GM21723 (cell line): ENCODE measurements at regions not wholly inside any gene's neighbourhood (a gene's known extent, or its start where the extent isn't known, plus 50 kb on each side); places are given as distances from the start of the nearest gene placed in this dataset.

ENCODE experiments used
- ATAC-seq: cut with Tn5 transposase; IDR thresholded peaks from one replicate; pipeline ENCODE4 v1.9.1; 2021; ENCODE audit warnings: mild to moderate bottlenecking, moderate library complexity; ENCODE audit not compliant: unreplicated experiment

DNA sequence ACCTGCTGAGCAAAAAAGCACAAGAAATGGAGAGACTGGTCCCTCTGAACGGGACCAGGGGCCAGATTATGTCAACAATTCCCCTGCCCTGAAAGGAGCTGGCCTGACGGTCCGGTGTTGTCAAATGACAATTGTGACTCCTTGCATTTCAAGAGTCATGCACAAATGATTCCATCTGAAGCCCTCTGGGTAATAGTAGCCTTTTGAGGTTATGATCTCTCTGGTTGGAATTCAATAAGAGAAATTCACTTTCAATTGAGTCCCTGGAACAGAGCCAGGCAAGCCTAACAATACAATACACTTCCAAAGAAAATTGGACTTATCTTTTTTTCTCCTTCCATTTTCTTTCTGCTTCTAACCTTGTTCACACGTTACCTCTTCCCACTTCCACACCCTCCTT, 116.9 kb downstream of the C1D start:
- ATAC-seq, result no peak

DNA sequence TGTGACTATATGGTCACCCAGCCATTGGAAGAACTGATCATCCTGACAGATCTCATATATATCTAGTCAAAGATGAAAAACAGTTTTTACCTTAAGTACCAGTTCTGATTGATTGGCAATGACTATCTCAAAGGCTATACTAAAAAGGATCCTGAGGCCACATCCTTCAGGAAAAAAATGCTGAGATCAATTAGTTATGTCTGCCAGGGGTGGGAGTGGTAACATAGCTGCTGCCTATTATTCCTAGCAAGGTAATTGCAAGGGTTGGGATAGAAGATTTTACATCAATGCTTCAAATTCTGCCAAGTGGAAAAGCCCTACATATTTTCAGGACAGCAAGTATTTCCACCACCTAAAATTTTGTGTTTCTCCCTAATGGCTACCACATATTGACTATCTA, 114.7 kb downstream of the C1D start:
- ATAC-seq, result no peak

DNA sequence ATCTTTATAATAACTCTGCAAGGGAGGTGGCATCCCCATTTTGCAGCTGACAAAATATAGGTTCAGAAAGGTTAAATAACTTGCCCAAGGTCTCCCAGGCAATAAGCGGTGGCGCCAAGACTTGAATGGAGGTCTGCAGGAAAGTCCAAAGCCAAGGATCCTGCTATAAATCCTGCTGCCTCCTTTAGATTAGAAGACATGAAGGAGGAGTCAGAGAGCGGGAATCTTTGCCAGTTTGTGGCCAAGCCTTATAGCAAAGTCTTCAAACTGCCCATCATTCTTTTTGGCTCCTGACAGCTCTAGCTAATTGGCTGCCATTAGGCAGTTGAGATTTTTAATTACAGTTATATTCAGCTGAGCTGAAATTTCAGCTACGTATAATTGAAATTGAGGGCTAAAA, 114.3 kb downstream of the C1D start:
- ATAC-seq, result no peak

DNA sequence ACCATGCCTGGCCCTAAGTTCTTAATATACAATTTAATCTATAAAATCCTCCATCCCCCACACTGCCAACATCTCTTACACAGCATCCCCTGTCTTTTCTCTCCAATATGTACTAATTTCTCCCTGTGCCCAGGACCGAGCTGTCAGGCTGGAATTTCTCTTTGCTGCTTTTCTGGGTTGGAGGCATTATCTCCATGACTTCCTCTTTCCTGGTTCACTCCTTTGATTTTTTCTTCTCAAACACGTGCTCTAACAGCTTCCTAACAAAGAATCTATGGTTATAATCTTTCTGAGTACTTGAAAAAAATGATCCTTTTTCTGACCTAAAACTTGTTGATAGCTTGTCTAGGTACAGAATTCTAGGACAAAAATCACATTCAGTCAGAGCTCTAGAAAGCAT, 112.8 kb downstream of the C1D start:
- no peak for ATAC-seq

DNA sequence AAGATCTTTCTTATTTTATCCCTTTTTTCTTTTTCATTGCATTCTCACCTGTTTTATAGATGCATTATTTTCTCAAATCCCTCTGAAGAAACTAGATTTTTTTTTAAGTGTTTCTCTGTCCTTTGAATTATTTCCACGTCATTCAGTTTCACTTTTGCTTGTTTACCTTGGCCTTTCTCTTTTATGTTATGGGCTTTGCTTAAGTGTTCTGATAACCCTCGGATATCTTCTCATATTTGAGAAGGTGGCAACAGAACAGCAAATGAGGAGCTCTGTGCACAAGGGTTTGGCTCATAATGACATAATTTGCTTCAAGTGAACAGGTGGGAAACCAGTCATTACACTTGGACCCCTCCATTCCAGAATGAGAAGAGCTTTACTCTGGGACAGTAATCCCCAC, 111.9 kb downstream of the C1D start:
- no peak for ATAC-seq

DNA sequence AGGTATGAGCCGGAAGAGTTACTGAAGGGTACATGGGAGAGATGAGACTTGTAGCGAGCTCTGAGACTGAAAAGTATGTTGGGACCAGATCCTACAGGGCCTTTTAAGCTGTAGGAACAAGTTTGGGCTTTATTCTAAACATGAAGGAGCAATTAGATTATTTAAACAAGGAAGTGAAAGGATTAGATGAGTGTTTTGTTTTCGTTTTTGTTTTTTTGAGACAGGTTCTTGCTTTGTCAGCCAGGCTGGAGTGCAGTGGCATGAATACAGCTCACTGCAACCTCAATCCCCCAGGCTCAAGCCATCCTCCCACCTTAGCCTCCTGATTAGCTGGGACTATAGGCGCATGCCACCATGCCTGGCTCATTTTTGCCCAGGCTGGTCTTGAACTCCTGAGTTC, 110.7 kb downstream of the C1D start:
- peak; percentile 79 for ATAC-seq

DNA sequence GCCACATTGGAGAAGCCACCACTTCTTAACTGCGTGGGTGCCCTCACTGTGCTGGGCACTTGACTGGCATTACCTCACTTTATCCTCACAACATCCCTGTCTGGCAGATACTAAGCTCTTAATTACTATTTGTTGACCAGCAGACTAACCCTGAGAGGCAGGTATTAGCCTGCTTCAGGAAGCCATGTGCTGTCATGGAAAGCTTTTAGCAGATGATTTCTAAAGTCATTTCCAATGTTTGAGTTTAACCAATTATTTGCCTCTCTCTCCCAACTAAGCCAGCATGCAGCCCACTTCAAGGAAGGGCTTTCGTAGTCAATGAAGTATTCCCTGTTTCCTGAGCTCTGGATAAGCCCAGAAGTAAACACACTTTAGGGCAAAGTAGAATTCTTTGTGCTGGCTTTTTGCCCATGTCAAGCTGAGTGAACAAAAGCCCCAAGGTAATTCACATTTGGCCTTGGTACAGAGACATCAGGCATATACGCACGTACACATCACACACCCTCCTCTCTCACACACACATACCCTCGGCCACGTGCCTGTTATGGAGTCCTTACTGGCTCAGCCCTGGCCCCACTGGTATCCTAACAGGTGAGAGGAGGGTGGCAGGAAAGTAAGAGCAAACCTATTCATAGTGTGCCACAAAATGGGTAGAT, 108.6 kb downstream of the C1D start:
- no peak for ATAC-seq

DNA sequence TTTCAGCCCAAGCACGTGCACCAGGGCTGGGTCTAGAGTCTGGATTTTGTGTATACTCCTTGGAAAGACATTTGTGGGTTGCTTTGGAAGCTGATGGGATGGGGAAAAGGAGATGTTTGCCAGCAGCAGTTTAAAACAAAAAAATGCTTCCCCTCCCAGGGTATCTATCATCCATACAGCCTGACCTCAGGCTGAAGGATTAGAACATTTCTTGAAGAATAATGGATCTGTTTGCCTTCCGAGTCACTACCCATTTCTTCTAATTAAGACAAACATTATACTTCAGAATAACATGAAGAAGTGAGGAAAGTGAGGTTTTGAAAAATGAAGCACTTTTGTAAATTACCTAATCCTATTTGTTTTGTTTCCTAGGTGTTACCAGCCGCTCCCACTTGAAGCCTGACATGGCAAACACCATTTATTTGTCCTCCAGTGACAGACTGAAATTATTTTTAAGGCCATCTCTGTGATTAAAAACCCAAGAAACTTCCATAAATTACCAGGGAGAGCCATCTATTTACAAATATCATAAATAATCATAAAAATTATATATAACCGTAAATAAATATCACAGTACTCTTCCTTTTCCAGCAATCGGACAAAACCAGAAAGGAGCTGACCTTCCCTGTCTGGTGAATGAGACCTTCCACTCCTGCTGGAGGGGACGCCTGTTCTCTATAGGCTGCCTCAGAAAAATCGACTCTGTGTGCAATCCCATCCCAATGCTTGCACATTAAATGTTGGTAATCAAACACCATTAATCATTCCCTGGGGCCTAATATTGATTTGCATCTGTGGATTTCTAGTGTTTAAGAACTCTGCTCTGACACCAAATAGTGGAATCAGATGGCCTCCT, 106.8 kb downstream of the C1D start:
- ATAC-seq, result no peak

DNA sequence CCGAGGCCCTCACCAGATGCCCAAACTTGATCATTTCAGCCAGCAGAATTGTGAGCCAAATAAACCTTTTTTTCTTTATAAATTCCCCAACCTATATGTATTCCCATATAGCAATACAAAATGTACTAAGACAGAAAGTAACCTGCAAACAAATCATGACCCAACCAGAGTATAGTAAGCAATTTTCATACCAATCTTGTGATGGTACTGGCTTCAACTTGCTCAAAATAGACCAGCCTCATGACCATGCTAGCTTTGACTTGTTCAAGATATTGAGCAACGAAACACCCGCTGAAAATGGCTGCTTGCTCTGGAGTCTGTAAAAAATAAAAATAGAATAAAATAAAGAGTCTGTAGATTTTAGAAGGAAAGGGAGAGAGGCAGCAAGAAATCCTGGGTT, 97.6 kb downstream of the C1D start:
- no peak for ATAC-seq

DNA sequence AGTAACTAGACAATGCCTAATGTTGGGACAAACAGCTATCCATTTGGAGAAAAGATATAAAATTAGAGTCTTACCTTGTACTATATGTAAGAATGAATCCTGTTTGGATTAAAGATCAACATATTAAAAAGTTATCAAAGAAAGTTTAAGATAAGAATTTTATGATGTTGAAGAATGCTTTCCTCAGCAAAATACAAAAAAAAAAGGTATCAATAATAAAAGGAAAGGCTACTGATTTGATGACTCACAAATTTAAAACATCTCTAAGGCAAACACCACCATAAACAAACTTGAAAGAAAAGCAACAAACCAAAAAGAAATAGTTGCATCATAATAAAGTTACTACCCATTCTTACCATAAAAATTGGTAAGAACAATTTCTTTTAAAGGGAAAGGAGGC, 92.7 kb downstream of the C1D start:
- no peak for ATAC-seq

DNA sequence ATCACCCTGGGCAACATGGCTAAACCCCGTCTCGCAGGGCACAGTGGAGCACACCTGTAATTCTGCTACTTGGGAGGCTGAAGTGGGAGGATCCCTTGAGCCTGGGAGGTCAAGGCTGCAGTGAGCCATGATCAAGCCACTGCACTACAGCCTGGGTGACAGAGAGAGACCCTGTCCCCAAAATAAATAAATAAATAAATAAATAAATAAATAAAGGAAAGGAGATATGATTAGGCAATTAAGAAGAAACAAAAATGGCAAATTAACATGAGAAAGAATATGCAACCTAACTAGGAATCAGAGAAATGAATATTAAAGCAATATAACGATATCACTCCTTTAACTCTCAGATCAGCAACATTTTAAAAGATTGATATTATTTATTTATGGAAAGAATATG, 92.3 kb downstream of the C1D start:
- ATAC-seq, result no peak

DNA sequence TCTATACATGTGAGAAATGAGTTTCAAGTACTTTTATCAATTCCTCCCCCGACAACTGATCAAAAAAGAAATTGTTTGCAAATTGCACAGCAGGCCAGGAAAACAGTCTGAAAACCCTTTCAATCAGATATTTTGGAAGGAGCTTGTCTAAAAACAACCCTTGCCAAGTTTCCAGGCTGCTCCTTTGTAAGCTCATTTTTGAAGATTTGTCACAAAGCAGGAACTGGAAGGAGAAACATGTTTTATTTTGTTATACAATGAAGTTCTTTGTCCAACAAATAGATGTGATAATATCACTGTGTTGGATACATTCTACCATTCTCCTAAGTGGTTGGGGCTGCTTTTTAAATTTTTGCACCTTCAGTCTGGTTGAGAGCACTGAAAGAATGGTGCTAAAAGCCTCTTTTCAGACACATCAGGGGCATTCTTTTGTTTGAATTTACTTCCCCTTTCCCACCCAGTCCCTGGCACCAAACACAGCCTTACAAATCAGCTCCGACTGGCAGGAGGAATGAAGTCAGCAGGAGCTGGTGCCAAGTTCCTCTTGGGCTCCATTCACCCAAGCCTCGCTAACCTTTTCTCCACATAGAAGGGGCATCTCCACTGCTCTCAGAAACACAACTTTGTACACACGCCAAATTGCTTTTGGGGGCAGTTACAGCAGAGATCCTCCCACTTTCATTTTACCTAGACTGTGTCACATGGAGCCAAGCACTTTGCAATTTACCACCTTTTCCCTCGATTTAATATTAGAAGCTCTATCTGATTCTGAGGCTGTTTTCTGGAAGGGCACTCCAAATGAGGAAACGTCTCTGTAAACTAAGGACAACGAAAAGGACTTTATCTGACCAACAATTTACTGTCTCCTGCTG, 88.0 kb downstream of the C1D start:
- no peak for ATAC-seq

DNA sequence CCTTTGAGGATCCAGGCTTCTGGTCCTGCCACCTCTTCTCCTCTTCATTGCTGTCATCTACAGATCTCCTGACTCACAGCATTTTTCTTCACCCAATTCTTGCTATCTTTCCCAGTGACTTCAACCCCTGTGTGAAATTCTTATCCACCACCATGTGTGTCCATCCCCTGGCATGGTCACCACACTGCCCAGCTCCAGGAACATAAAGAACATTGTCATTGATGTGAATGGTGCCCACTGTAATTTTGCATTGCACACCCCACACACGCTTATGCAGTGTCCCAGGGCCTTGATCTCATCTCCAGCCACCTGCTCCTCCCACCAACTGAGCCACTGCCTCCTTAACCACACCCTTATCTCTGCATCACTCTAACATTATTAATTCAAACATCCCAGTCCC, 85.3 kb downstream of the C1D start:
- ATAC-seq, result no peak

DNA sequence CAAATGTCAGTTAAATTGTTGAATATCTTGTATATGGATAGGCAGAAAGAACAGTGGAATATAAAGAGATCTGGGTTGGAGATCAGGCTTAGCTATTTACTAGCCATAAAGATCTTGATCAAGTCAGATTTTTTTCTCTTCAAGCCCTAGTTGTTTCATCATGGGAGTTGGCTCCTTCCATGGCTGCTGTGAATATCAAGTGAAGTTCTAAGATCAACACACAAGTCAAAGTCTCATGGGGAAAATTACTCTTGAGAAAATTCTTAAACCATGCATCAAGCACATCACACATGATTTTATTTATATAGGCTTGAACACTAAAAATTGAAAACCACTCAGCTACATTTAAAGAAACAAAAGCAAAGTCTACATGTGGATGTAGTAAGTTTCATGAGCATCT, 79.8 kb downstream of the C1D start:
- ATAC-seq, result no peak

DNA sequence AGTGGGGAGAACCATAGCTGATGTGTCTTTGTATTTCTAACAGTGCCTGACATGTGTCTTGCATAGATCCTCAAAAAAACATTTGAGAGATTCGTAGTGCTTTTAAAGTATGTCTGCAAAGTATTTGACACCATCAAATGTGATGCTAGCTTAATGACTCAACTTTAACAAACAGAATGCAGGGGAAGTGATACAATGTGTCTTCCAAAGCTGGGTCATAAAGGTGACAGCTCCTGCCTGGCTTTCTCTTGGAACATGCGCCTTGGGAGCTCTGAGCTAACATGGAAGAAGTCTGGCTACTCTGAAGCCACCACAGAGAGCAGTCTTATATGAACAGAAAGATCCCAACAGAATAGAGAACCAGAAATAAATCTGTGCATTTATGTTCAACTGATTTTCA, 78.2 kb downstream of the C1D start:
- ATAC-seq, result no peak

DNA sequence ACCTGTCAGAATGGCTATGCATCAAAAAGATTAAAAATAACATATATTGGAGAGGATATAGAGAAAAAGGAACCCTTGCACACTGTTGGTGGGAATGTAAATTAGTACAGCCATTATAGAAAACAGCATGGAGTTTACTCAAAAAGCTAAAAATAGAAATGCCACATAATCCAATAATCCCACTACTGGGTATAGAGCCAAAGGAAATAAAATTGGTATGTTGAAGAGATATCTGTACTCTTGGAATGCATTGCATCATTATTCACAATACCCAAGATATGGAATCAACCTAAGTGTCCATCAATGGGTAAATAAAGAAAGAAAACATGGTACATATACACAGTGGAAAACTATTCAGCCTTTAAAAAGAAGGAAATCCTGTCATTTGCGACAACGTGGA, 77.2 kb downstream of the C1D start:
- no peak for ATAC-seq

DNA sequence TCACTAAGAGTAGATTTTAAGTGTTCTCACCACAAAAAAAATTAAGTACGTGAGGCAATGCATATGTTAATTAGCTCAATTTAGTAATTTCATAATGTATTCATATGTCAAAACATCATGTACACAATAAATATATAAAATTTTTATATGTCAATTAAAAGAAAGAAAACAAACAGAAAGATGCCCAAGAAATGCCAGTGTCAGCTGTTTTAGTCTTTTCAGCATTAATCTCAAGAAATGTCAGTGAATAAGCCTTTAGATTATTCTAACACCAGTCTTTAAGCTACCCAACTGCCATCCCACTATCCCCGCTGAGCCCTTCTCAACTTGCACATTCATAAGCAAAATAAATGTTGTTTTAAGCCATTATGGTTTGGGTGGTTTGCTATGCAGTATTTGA, 76.5 kb downstream of the C1D start:
- no peak for ATAC-seq
